ENCODE measurements at regions not wholly inside any gene's neighbourhood (a gene's known extent, or its start where the extent isn't known, plus 50 kb on each side); places are given as distances from the start of the nearest gene placed in this dataset.

DNA sequence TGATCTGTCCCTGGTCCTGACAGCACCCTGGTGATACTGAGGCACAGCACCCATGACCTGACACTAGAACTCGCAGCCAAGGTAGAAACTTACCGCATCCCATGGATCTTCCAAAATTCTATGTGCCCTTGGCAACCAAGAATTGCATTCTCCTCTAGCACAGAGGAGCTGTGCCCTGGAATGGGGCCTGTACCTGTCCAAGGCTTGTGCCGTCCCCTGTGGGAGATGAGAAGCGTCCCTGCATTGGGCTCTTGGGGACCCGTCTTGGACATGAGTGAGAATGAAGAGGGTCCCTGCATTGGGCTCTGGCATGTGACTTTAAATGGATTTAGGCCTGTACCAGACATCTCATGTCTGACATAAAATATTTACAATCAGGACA is 67.1 kb downstream of the GGTLC2 start:
- TF ChIP-seq POLR2A (IDR thresholded peaks at IDR 0.05) = no peak
- TF ChIP-seq, protein P1, sequence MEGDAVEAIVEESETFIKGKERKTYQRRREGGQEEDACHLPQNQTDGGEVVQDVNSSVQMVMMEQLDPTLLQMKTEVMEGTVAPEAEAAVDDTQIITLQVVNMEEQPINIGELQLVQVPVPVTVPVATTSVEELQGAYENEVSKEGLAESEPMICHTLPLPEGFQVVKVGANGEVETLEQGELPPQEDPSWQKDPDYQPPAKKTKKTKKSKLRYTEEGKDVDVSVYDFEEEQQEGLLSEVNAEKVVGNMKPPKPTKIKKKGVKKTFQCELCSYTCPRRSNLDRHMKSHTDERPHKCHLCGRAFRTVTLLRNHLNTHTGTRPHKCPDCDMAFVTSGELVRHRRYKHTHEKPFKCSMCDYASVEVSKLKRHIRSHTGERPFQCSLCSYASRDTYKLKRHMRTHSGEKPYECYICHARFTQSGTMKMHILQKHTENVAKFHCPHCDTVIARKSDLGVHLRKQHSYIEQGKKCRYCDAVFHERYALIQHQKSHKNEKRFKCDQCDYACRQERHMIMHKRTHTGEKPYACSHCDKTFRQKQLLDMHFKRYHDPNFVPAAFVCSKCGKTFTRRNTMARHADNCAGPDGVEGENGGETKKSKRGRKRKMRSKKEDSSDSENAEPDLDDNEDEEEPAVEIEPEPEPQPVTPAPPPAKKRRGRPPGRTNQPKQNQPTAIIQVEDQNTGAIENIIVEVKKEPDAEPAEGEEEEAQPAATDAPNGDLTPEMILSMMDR (IDR thresholded peaks at IDR 0.05) = no peak
